Sigmoid colon (tissue), 4 donors: ENCODE measurements at regions not wholly inside any gene's neighbourhood (a gene's known extent, or its start where the extent isn't known, plus 50 kb on each side); places are given as distances from the start of the nearest gene placed in this dataset.

Source experiments
- CTCF ChIP-seq, 4 experiments: fragments of 450-650 bp in 3 of 4; fragments of 200-600 bp in 1 of 4; IDR thresholded peaks; one replicate each; pipeline ENCODE4 v1.5.1; 2016 to 2019; ENCODE audit warnings: antibody characterized with exemption in 4 of 4, mild to moderate bottlenecking in 3 of 4, moderate library complexity in 2 of 4
- EP300 ChIP-seq, 4 donors: sonication (generic); formaldehyde crosslinking; IDR thresholded peaks; one replicate each; pipeline ENCODE4 v1.6.1; 2017; ENCODE audit warnings: antibody characterized with exemption in 4 of 4
- POLR2A ChIP-seq, 2 donors: fragments of 450-650 bp; IDR thresholded peaks; one replicate each; pipeline ENCODE4 v1.6.1; 2016; ENCODE audit warnings: antibody characterized with exemption in 2 of 2, mild to moderate bottlenecking in 2 of 2, moderate library complexity in 2 of 2
- POLR2AphosphoS5 ChIP-seq, 4 donors: sonication (generic); formaldehyde crosslinking; IDR thresholded peaks; one replicate each; pipeline ENCODE4 v1.6.1; 2017; ENCODE audit warnings: antibody characterized with exemption in 4 of 4

- TF ChIP-seq CTCF (IDR thresholded peaks at IDR 0.05) (no peak), EP300 (IDR thresholded peaks at IDR 0.05) (no peak), POLR2A (IDR thresholded peaks at IDR 0.05) (no peak), POLR2AphosphoS5 (IDR thresholded peaks at IDR 0.05) (no peak)
Measured at GRCh38 chr11:110972106-110972505, 259.9 kb upstream of the ARHGAP20 start.
